Uterus (tissue), 2 donors: ENCODE measurements at regions not wholly inside any gene's neighbourhood (a gene's known extent, or its start where the extent isn't known, plus 50 kb on each side); places are given as distances from the start of the nearest gene placed in this dataset.

Experiments
- CTCF ChIP-seq, 4 experiments: fragments of 200-600 bp in 2 of 4; fragments of 450-650 bp in 2 of 4; sonication (generic) in 2 of 4; IDR thresholded peaks; one replicate each; pipeline ENCODE4 v1.5.1; 2016 to 2019; ENCODE audit warnings: antibody characterized with exemption in 4 of 4, mild to moderate bottlenecking in 2 of 4, moderate library complexity in 1 of 4
- POLR2A ChIP-seq, 2 donors: fragments of 450-650 bp; IDR thresholded peaks; one replicate each; pipeline ENCODE4 v1.6.1; 2016; ENCODE audit warnings: antibody characterized with exemption in 2 of 2, mild to moderate bottlenecking in 1 of 2, moderate library complexity in 1 of 2

DNA sequence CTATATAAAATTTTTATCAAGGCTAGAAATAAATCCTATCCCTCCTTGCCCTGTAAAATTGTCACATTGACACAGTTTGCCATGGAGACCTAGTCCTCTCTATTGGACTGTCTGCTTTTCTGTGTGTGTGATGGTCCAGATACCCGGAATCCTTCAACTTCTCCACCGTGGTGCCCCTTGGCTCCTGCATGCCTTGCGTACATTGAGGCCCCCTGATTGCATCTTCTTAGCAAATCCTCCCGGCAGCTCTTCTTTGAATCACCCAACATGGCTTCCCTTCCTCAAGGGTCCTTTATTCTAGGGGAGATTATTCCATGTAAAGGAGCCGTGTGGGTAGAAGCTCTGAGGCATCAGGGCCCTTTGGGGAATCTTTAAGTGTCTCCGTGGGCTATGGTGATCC lies 219.5 kb downstream of the CDC5L start:
- TF ChIP-seq CTCF (IDR thresholded peaks at IDR 0.05) (no peak), POLR2A (IDR thresholded peaks at IDR 0.05) (no peak)
